ENCODE measurements at regions not wholly inside any gene's neighbourhood (a gene's known extent, or its start where the extent isn't known, plus 50 kb on each side); places are given as distances from the start of the nearest gene placed in this dataset.

DNA sequence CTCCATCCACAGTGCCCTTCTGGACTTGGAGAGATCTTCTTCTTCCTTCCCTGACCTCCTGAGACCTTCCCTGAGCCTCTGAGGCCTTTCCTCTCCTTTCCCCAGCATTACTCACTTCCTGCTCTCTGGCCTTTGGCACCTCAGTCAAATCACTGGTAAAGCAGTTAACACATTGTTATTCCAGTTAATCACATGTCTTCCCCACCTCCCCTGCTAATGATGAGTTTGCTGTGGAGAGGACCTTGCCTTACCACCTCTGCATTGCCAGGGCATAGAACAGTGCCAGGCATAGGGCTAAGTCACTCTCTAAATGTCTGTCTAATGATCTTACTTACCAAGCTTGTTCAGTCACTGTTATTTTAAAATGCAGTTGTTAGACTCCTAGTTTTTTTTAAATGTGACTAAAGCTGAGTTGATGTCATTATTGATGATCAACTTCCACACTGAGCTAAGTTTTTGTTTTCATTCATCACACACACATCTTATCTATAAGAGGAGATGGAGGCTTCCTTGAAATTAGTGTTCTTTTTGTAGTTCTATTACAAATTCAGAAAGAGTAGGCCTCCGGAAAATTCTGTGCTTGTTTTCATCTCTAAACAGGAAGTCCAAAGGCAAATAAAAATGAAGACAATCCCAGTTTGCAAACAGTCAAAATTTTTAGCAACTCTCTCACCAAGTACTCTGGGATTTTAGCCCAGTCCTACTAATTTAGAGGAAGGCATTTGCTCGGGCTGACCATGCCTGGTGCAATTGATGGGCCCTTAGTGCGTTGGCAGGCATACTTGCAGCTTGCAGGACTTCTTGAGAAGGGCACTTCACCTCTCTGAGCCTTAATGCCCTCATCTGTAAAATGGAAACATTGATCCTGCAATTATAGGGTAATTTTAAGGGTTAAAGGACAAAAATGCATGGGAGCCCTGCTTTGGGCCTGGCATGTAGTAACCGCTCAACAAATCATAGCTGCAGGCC lies 113.7 kb upstream of the SPRED2 start (continued):
- TF ChIP-seq, protein P1, sequence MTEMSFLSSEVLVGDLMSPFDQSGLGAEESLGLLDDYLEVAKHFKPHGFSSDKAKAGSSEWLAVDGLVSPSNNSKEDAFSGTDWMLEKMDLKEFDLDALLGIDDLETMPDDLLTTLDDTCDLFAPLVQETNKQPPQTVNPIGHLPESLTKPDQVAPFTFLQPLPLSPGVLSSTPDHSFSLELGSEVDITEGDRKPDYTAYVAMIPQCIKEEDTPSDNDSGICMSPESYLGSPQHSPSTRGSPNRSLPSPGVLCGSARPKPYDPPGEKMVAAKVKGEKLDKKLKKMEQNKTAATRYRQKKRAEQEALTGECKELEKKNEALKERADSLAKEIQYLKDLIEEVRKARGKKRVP (CRISPR knock-in tag; IDR thresholded peaks at IDR 0.05), result 0 out of 4 replicates have a peak, but pooled peaks of 1 of the 2 experiments have one; percentile 21
- TF ChIP-seq, protein P2, sequence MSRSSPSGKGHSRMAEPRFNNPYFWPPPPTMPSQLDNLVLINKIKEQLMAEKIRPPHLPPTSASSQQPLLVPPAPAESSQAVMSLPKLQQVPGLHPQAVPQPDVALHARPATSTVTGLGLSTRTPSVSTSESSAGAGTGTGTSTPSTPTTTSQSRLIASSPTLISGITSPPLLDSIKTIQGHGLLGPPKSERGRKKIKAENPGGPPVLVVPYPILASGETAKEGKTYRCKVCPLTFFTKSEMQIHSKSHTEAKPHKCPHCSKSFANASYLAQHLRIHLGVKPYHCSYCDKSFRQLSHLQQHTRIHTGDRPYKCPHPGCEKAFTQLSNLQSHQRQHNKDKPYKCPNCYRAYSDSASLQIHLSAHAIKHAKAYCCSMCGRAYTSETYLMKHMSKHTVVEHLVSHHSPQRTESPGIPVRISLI (CRISPR knock-in tag; IDR thresholded peaks at IDR 0.05; ENCODE audit: borderline replicate concordance), result no peak
- TF ChIP-seq ZNF383 (CRISPR knock-in tag; IDR thresholded peaks at IDR 0.05; ENCODE audit: borderline replicate concordance) (no peak), ELF1 (CRISPR knock-in tag; IDR thresholded peaks at IDR 0.05) (0 out of 2 replicates have a peak, but pooled peaks have one; percentile 25), AGO1 (IDR thresholded peaks at IDR 0.05; ENCODE audit: low read depth, low read length, poor library complexity, severe bottlenecking) (no peak), FOSL1 (CRISPR knock-in tag; IDR thresholded peaks at IDR 0.05; ENCODE audit: borderline replicate concordance) (0 out of 2 replicates have a peak, but pooled peaks have one; percentile 14), RFX1 (IDR thresholded peaks at IDR 0.05) (no peak), KDM6A (CRISPR knock-in tag; IDR thresholded peaks at IDR 0.05; ENCODE audit: low read depth) (no peak), TBX3 (IDR thresholded peaks at IDR 0.05; ENCODE audit: borderline replicate concordance) (peak; percentile 71; the same call in 1 of the 2 replicates), GABPA (IDR thresholded peaks at IDR 0.05; ENCODE audit: low read depth, low read length) (no peak), GABPA (CRISPR knock-in tag; IDR thresholded peaks at IDR 0.05; ENCODE audit: low read depth) (peak; percentile 38; the same call in 1 of the 2 replicates), KLF6 (CRISPR knock-in tag; IDR thresholded peaks at IDR 0.05) (no peak), JUN (CRISPR knock-in tag; IDR thresholded peaks at IDR 0.05) (0 out of 2 replicates have a peak, but pooled peaks have one; percentile 24)
- TF ChIP-seq, protein P3, sequence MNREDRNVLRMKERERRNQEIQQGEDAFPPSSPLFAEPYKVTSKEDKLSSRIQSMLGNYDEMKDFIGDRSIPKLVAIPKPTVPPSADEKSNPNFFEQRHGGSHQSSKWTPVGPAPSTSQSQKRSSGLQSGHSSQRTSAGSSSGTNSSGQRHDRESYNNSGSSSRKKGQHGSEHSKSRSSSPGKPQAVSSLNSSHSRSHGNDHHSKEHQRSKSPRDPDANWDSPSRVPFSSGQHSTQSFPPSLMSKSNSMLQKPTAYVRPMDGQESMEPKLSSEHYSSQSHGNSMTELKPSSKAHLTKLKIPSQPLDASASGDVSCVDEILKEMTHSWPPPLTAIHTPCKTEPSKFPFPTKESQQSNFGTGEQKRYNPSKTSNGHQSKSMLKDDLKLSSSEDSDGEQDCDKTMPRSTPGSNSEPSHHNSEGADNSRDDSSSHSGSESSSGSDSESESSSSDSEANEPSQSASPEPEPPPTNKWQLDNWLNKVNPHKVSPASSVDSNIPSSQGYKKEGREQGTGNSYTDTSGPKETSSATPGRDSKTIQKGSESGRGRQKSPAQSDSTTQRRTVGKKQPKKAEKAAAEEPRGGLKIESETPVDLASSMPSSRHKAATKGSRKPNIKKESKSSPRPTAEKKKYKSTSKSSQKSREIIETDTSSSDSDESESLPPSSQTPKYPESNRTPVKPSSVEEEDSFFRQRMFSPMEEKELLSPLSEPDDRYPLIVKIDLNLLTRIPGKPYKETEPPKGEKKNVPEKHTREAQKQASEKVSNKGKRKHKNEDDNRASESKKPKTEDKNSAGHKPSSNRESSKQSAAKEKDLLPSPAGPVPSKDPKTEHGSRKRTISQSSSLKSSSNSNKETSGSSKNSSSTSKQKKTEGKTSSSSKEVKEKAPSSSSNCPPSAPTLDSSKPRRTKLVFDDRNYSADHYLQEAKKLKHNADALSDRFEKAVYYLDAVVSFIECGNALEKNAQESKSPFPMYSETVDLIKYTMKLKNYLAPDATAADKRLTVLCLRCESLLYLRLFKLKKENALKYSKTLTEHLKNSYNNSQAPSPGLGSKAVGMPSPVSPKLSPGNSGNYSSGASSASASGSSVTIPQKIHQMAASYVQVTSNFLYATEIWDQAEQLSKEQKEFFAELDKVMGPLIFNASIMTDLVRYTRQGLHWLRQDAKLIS (CRISPR knock-in tag; IDR thresholded peaks at IDR 0.05), result no peak
